Right lobe of liver (tissue), 4 donors: ENCODE measurements at regions not wholly inside any gene's neighbourhood (a gene's known extent, or its start where the extent isn't known, plus 50 kb on each side); places are given as distances from the start of the nearest gene placed in this dataset.

Experiments used
- CTCF ChIP-seq, 4 donors: fragments of 200-600 bp in 3 of 4; fragments of 450-650 bp in 1 of 4; IDR thresholded peaks; one replicate each; pipeline versions ENCODE4 v1.5.1 to v1.8.0; 2016 to 2022; ENCODE audit warnings: antibody characterized with exemption in 4 of 4, mild to moderate bottlenecking in 2 of 4
- POLR2A ChIP-seq: fragments of 450-650 bp; IDR thresholded peaks from one replicate; pipeline ENCODE4 v1.6.1; 2017; ENCODE audit warnings: antibody characterized with exemption, mild to moderate bottlenecking
- donor health status: DM: no; HTN: no; CAD: no.
- donor health status: DM: no; HTN: no; CAD: no.
- donor health status: DM: no; HTN: yes; CAD: no.

GRCh38 chr2:182647499-182647787 lies 68.6 kb upstream of the DNAJC10 start:
- TF ChIP-seq CTCF (IDR thresholded peaks at IDR 0.05) (no peak), POLR2A (no peak)
